Upper lobe of left lung (tissue), 6 donors: ENCODE measurements at regions not wholly inside any gene's neighbourhood (a gene's known extent, or its start where the extent isn't known, plus 50 kb on each side); places are given as distances from the start of the nearest gene placed in this dataset.
A peak's percentile ranks its signal among the peaks of the same experiment; 100 is the strongest.

ENCODE experiments used
- ATAC-seq, 2 donors: fragments of 200-7000 bp; cut with Tn5 transposase; one replicate each; pipeline ENCODE4 v1.9.1; 2022; ENCODE audit warnings: mild to moderate bottlenecking in 2 of 2, moderate library complexity in 2 of 2; ENCODE audit not compliant: low FRiP score in 2 of 2
- DNase-seq, 2 donors: peaks; one replicate each; pipeline ENCODE4 v3.0.0-alpha.2; 2019 to 2020
- H3K27ac ChIP-seq, 4 donors: fragments of 200-600 bp; sonication (generic); one replicate each; pipeline ENCODE4 v1.5.1; 2016 to 2019
- H3K27me3 ChIP-seq, 4 donors: fragments of 200-600 bp; sonication (generic); one replicate each; pipeline ENCODE4 v1.5.1; 2017 to 2019
- H3K36me3 ChIP-seq, 4 donors: fragments of 200-600 bp; sonication (generic); one replicate each; pipeline ENCODE4 v1.5.1; 2016 to 2019
- H3K4me1 ChIP-seq, 4 donors: fragments of 200-600 bp; sonication (generic); one replicate each; pipeline ENCODE4 v1.5.1; 2018 to 2019
- H3K4me3 ChIP-seq, 4 donors: fragments of 200-600 bp; sonication (generic); one replicate each; pipeline ENCODE4 v1.5.1; 2017 to 2019; ENCODE audit warnings: mild to moderate bottlenecking in 2 of 4, moderate library complexity in 1 of 4
- H3K9me3 ChIP-seq, 4 donors: fragments of 200-600 bp; sonication (generic); one replicate each; pipeline ENCODE4 v1.5.1; 2018 to 2019
- CTCF ChIP-seq, 6 experiments: fragments of 450-650 bp in 4 of 6; fragments of 200-600 bp in 2 of 6; sonication (generic) in 2 of 6; IDR thresholded peaks; one replicate each; pipeline ENCODE4 v1.5.1; 2016 to 2019; ENCODE audit warnings: antibody characterized with exemption in 6 of 6
- EP300 ChIP-seq, 4 donors: sonication (generic); formaldehyde crosslinking; IDR thresholded peaks; one replicate each; pipeline ENCODE4 v1.5.1; 2017; ENCODE audit warnings: antibody characterized with exemption in 4 of 4, control low read depth in 2 of 4
- POLR2A ChIP-seq, 4 donors: fragments of 450-650 bp; IDR thresholded peaks; one replicate each; pipeline ENCODE4 v1.5.1; 2016 to 2017; ENCODE audit warnings: antibody characterized with exemption in 4 of 4, mild to moderate bottlenecking in 2 of 4
- POLR2AphosphoS5 ChIP-seq, 2 donors: sonication (generic); formaldehyde crosslinking; IDR thresholded peaks; one replicate each; pipeline ENCODE4 v1.5.1; 2017; ENCODE audit warnings: antibody characterized with exemption in 2 of 2
- WGBS, 2 donors: methylation state at CpG; one replicate each; pipeline ENCODE4 v1.1.5; 2017 to 2018; 5-methylcytosine and 5-hydroxymethylcytosine counted together
- donor health status: DM: no; HTN: no; CAD: no; lungs with moderate emphysema.
- donor health status: DM: no; HTN: yes; CAD: no; lungs with severe emphysema.

GRCh38 chr12:94745562-94745961 is 95.2 kb upstream of the TMCC3 start:
- DNase-seq = no peak
- Histone ChIP-seq H3K9me3 (no peaks in the 10 kb centered on the region), H3K36me3 (no peaks in the 10 kb centered on the region), H3K4me3 (no peak overlapping the region), H3K27ac (no peak overlapping the region), H3K4me1 (no peaks in the 10 kb centered on the region), H3K27me3 (no peaks in the 10 kb centered on the region)
- no peak for TF ChIP-seq POLR2AphosphoS5 (IDR thresholded peaks at IDR 0.05)
- TF ChIP-seq POLR2A (IDR thresholded peaks at IDR 0.05) = no peak
- TF ChIP-seq EP300 (IDR thresholded peaks at IDR 0.05) = no peak
- TF ChIP-seq CTCF (IDR thresholded peaks at IDR 0.05) = no peak
- 82 to 88% methylated on average over 4 of the region's 4 CpGs for WGBS, 2 donors
- no peak for ATAC-seq

- Histone ChIP-seq H3K27me3 (no peaks in the 10 kb centered on the region), H3K36me3 (no peaks in the 10 kb centered on the region), H3K27ac (no peak overlapping the region), H3K4me3 (no peak overlapping the region), H3K9me3 (no peaks in the 10 kb centered on the region), H3K4me1 (no peaks in the 10 kb centered on the region)
- WGBS, 2 donors = 60 to 76% methylated on average over 3 of the region's 3 CpGs
- TF ChIP-seq CTCF (IDR thresholded peaks at IDR 0.05) (no peak), POLR2AphosphoS5 (IDR thresholded peaks at IDR 0.05) (no peak), POLR2A (IDR thresholded peaks at IDR 0.05) (no peak), EP300 (IDR thresholded peaks at IDR 0.05) (no peak)
- DNase-seq = no peak
- peak in 1 of 2 donors; percentile 19 for ATAC-seq
Observed at GRCh38 chr12:94743174-94743573, 92.8 kb upstream of the TMCC3 start.

- Histone ChIP-seq H3K27ac (no peak overlapping the region), H3K36me3 (no peaks in the 10 kb centered on the region), H3K4me3 (no peak overlapping the region), H3K4me1 (no peaks in the 10 kb centered on the region), H3K9me3 (no peaks in the 10 kb centered on the region), H3K27me3 (no peaks in the 10 kb centered on the region)
- ATAC-seq (no peak), DNase-seq (no peak)
- TF ChIP-seq EP300 (IDR thresholded peaks at IDR 0.05) (no peak), POLR2A (IDR thresholded peaks at IDR 0.05) (no peak), CTCF (IDR thresholded peaks at IDR 0.05) (no peak), POLR2AphosphoS5 (IDR thresholded peaks at IDR 0.05) (no peak)
- 66 to 74% methylated on average over 5 of the region's 5 CpGs for WGBS, 2 donors
Observed at GRCh38 chr12:94740601-94741362, 90.4 kb upstream of the TMCC3 start.

- Histone ChIP-seq H3K9me3 (no peaks in the 10 kb centered on the region), H3K4me3 (no peak overlapping the region), H3K27ac (no peak overlapping the region), H3K36me3 (no peaks in the 10 kb centered on the region), H3K4me1 (no peaks in the 10 kb centered on the region), H3K27me3 (no peaks in the 10 kb centered on the region)
- WGBS, 2 donors = 88 to 91% methylated on average over 5 of the region's 5 CpGs
- DNase-seq (no peak), ATAC-seq (no peak)
- TF ChIP-seq EP300 (IDR thresholded peaks at IDR 0.05) (no peak), CTCF (IDR thresholded peaks at IDR 0.05) (no peak), POLR2A (IDR thresholded peaks at IDR 0.05) (no peak), POLR2AphosphoS5 (IDR thresholded peaks at IDR 0.05) (no peak)
Observed at GRCh38 chr12:94736820-94737219, 86.5 kb upstream of the TMCC3 start.

GRCh38 chr12:94736004-94736403 is 85.6 kb upstream of the TMCC3 start:
- TF ChIP-seq CTCF (IDR thresholded peaks at IDR 0.05) (no peak), POLR2AphosphoS5 (IDR thresholded peaks at IDR 0.05) (no peak), EP300 (IDR thresholded peaks at IDR 0.05) (no peak), POLR2A (IDR thresholded peaks at IDR 0.05) (no peak)
- WGBS, 2 donors = 81 to 88% methylated on average over 3 of the region's 3 CpGs
- ATAC-seq (no peak), DNase-seq (no peak)
- Histone ChIP-seq H3K4me1 (no peaks in the 10 kb centered on the region), H3K27me3 (no peaks in the 10 kb centered on the region), H3K4me3 (no peak overlapping the region), H3K36me3 (no peaks in the 10 kb centered on the region), H3K27ac (no peak overlapping the region), H3K9me3 (no peaks in the 10 kb centered on the region)
